DND-41 (cell line): ENCODE measurements at regions not wholly inside any gene's neighbourhood (a gene's known extent, or its start where the extent isn't known, plus 50 kb on each side); places are given as distances from the start of the nearest gene placed in this dataset.

Experiments used
- EZH2 ChIP-seq: IDR thresholded peaks from 3 replicates; pipeline ENCODE4 v1.6.1; 2012; ENCODE audit warnings: borderline replicate concordance, low read depth, mild to moderate bottlenecking, moderate library complexity, low read length, inconsistent platforms; ENCODE audit not compliant: severe bottlenecking
- TF ChIP-seq, protein P1 (sequence below): IDR thresholded peaks from 2 replicates; pipeline ENCODE4 v1.5.1; 2012; ENCODE audit warnings: borderline replicate concordance, low read length, moderate library complexity, mild to moderate bottlenecking; ENCODE audit not compliant: poor library complexity, severe bottlenecking; ENCODE audit errors: extremely low read depth

DNA sequence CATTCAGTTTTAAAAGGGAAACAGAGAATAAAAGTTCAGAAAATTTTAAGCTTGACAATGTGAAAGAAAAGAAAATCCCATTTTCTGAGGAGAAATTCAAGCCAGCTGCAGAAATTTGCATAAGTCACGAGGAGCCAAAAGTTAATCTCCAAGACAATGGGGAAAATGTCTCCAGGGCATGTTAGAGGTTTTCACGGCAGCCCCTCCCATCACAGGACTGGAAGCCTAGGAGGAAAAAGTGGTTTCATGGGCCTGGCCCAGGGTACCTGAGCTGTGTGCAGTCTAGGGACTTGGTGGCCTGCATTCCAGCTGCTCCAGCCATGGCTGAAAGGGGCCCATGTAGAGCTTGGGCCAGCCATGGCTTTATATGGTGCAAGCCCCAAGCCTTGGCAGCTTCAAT, 59.6 kb upstream of the NXPH1 start:
- TF ChIP-seq, protein P1, sequence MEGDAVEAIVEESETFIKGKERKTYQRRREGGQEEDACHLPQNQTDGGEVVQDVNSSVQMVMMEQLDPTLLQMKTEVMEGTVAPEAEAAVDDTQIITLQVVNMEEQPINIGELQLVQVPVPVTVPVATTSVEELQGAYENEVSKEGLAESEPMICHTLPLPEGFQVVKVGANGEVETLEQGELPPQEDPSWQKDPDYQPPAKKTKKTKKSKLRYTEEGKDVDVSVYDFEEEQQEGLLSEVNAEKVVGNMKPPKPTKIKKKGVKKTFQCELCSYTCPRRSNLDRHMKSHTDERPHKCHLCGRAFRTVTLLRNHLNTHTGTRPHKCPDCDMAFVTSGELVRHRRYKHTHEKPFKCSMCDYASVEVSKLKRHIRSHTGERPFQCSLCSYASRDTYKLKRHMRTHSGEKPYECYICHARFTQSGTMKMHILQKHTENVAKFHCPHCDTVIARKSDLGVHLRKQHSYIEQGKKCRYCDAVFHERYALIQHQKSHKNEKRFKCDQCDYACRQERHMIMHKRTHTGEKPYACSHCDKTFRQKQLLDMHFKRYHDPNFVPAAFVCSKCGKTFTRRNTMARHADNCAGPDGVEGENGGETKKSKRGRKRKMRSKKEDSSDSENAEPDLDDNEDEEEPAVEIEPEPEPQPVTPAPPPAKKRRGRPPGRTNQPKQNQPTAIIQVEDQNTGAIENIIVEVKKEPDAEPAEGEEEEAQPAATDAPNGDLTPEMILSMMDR: no peak
- TF ChIP-seq EZH2: no peak
